IMR-90 (cell line): ENCODE measurements at regions not wholly inside any gene's neighbourhood (a gene's known extent, or its start where the extent isn't known, plus 50 kb on each side); places are given as distances from the start of the nearest gene placed in this dataset.

Experiments
- CEBPB ChIP-seq: IDR thresholded peaks from 2 replicates; pipeline ENCODE4 v1.6.1; 2012; ENCODE audit warnings: low read depth, low read length, improper control_type of control experiment
- CHD1 ChIP-seq: IDR thresholded peaks from 2 replicates; pipeline ENCODE4 v1.6.1; 2012; ENCODE audit warnings: low read depth, low read length, improper control_type of control experiment
- CTCF ChIP-seq: conservative IDR thresholded peaks from 2 replicates; pipeline ENCODE4 v1.5.1; 2012; ENCODE audit warnings: mild to moderate bottlenecking, low read depth, low read length, improper control_type of control experiment
- ELK1 ChIP-seq: fragments of 150-350 bp; IDR thresholded peaks from 2 replicates; pipeline ENCODE4 v1.6.1; 2016; ENCODE audit warnings: low read depth, mild to moderate bottlenecking, low read length, moderate library complexity, borderline replicate concordance
- FOS ChIP-seq: fragments of 150-350 bp; IDR thresholded peaks from 2 replicates; pipeline ENCODE4 v1.6.1; 2016; ENCODE audit warnings: low read depth, low read length
- MAZ ChIP-seq: IDR thresholded peaks from 2 replicates; pipeline ENCODE4 v1.6.1; 2012; ENCODE audit warnings: low read depth, mild to moderate bottlenecking, low read length, improper control_type of control experiment, moderate library complexity, borderline replicate concordance
- NFE2L2 ChIP-seq: fragments of 150-350 bp; IDR thresholded peaks from 2 replicates; pipeline ENCODE4 v1.6.1; 2016; ENCODE audit warnings: low read depth, mild to moderate bottlenecking, low read length
- POLR2A ChIP-seq: IDR thresholded peaks from 2 replicates; pipeline ENCODE4 v1.6.1; 2012; ENCODE audit warnings: mild to moderate bottlenecking, low read depth, low read length
- RFX5 ChIP-seq: IDR thresholded peaks from 2 replicates; pipeline ENCODE4 v1.8.0; 2012; ENCODE audit warnings: low read depth, mild to moderate bottlenecking, low read length, moderate library complexity
- TF ChIP-seq, protein P1 (sequence below): fragments of 150-350 bp; IDR thresholded peaks from 2 replicates; pipeline ENCODE4 v1.6.1; 2017; ENCODE audit warnings: mild to moderate bottlenecking, antibody characterized with exemption, low read length, low read depth

- no peak for TF ChIP-seq CTCF
- TF ChIP-seq POLR2A, result no peak
- no peak for TF ChIP-seq CEBPB
- TF ChIP-seq MAZ, result no peak
- TF ChIP-seq RFX5, result no peak
- no peak for TF ChIP-seq CHD1
- no peak for TF ChIP-seq FOS
- TF ChIP-seq NFE2L2, result no peak
- TF ChIP-seq, protein P1, sequence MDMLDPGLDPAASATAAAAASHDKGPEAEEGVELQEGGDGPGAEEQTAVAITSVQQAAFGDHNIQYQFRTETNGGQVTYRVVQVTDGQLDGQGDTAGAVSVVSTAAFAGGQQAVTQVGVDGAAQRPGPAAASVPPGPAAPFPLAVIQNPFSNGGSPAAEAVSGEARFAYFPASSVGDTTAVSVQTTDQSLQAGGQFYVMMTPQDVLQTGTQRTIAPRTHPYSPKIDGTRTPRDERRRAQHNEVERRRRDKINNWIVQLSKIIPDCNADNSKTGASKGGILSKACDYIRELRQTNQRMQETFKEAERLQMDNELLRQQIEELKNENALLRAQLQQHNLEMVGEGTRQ, result no peak
- TF ChIP-seq ELK1, result no peak
Measured at GRCh38 chr3:152040319-152040718, 166.9 kb downstream of the SUCNR1 start.
